A549 (cell line): ENCODE measurements at regions not wholly inside any gene's neighbourhood (a gene's known extent, or its start where the extent isn't known, plus 50 kb on each side); places are given as distances from the start of the nearest gene placed in this dataset.

Experiments used
- CEBPB ChIP-seq, 2 experiments: fragments of >200 bp in 1 of 2; sonication (Bioruptor Twin) in 1 of 2; formaldehyde crosslinking in 1 of 2; IDR thresholded peaks; 2 replicates each; pipeline ENCODE4 v1.6.1; 2012 to 2016
- EP300 ChIP-seq, 2 experiments: fragments of >200 bp; sonication (Bioruptor Twin); formaldehyde crosslinking; IDR thresholded peaks; 2 replicates in 1 of 2; 3 replicates in 1 of 2; pipeline ENCODE4 v1.6.1; 2016 to 2017
- FOSL2 ChIP-seq, 2 experiments: fragments of 450-650 bp in 1 of 2; fragments of >200 bp in 1 of 2; sonication (Bioruptor Twin) in 1 of 2; formaldehyde crosslinking; IDR thresholded peaks; 2 replicates each; pipeline versions ENCODE4 v1.5.0 to v1.6.1; 2016 to 2020; ENCODE audit warnings: mild to moderate bottlenecking in 1 of 2, moderate library complexity in 1 of 2
- KDM5A ChIP-seq: fragments of 200-600 bp; sonication (generic); IDR thresholded peaks from 2 replicates; pipeline ENCODE4 v1.6.1; 2016; ENCODE audit warnings: antibody characterized with exemption, mild to moderate bottlenecking
- POLR2AphosphoS2 ChIP-seq: conservative IDR thresholded peaks from 2 replicates; pipeline ENCODE4 v1.6.1; 2012; ENCODE audit warnings: low read length, improper control_type of control experiment, inconsistent platforms
- RFX5 ChIP-seq: fragments of 450-650 bp; IDR thresholded peaks from 2 replicates; pipeline ENCODE4 v1.7.1; 2014; ENCODE audit warnings: antibody characterized with exemption, mild to moderate bottlenecking, moderate library complexity
- TFCP2L1 ChIP-seq: fragments of 250-450 bp; sonication (Bioruptor Pico); IDR thresholded peaks from 2 replicates; pipeline ENCODE4 v1.5.0; 2021; ENCODE audit warnings: mild to moderate bottlenecking
- TF ChIP-seq, protein P1 (sequence below): fragments of >200 bp; sonication (Bioruptor Twin); formaldehyde crosslinking; IDR thresholded peaks from 3 replicates; pipeline ENCODE4 v1.5.1; 2016
- TF ChIP-seq, protein P2 (sequence below): fragments of 200-600 bp; sonication (generic); IDR thresholded peaks from 2 replicates; pipeline ENCODE4 v1.6.1; 2016; ENCODE audit warnings: antibody characterized with exemption, mild to moderate bottlenecking, moderate library complexity
- TF ChIP-seq, protein P3 (sequence below): fragments of >200 bp; sonication (Bioruptor Twin); formaldehyde crosslinking; IDR thresholded peaks from 3 replicates; pipeline ENCODE4 v1.6.1; 2016

DNA sequence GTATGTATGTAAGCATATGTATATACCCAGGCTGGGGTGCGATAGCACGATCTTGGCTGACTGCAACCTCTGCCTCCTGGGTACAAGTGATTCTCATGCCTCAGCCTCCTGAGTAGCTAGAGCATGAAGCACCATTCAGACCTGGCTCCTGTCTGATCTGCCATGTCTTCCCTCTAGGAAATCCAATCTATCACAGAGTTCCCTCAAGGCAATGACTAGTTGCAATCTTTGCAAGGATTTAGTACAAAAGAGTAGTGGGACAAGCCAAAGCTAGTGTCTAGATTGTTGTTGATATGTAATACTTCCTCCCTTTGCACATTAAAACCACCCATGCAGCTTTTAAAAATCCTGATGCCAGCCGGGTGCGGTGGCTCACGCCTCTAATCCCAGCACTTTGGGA, 60.5 kb upstream of the PRKAR2B start:
- TF ChIP-seq, protein P1, sequence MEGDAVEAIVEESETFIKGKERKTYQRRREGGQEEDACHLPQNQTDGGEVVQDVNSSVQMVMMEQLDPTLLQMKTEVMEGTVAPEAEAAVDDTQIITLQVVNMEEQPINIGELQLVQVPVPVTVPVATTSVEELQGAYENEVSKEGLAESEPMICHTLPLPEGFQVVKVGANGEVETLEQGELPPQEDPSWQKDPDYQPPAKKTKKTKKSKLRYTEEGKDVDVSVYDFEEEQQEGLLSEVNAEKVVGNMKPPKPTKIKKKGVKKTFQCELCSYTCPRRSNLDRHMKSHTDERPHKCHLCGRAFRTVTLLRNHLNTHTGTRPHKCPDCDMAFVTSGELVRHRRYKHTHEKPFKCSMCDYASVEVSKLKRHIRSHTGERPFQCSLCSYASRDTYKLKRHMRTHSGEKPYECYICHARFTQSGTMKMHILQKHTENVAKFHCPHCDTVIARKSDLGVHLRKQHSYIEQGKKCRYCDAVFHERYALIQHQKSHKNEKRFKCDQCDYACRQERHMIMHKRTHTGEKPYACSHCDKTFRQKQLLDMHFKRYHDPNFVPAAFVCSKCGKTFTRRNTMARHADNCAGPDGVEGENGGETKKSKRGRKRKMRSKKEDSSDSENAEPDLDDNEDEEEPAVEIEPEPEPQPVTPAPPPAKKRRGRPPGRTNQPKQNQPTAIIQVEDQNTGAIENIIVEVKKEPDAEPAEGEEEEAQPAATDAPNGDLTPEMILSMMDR, result no peak
- TF ChIP-seq, protein P2, sequence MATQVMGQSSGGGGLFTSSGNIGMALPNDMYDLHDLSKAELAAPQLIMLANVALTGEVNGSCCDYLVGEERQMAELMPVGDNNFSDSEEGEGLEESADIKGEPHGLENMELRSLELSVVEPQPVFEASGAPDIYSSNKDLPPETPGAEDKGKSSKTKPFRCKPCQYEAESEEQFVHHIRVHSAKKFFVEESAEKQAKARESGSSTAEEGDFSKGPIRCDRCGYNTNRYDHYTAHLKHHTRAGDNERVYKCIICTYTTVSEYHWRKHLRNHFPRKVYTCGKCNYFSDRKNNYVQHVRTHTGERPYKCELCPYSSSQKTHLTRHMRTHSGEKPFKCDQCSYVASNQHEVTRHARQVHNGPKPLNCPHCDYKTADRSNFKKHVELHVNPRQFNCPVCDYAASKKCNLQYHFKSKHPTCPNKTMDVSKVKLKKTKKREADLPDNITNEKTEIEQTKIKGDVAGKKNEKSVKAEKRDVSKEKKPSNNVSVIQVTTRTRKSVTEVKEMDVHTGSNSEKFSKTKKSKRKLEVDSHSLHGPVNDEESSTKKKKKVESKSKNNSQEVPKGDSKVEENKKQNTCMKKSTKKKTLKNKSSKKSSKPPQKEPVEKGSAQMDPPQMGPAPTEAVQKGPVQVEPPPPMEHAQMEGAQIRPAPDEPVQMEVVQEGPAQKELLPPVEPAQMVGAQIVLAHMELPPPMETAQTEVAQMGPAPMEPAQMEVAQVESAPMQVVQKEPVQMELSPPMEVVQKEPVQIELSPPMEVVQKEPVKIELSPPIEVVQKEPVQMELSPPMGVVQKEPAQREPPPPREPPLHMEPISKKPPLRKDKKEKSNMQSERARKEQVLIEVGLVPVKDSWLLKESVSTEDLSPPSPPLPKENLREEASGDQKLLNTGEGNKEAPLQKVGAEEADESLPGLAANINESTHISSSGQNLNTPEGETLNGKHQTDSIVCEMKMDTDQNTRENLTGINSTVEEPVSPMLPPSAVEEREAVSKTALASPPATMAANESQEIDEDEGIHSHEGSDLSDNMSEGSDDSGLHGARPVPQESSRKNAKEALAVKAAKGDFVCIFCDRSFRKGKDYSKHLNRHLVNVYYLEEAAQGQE, result no peak
- no peak for TF ChIP-seq FOSL2 (IDR thresholded peaks at IDR 0.05)
- TF ChIP-seq FOSL2 (CRISPR knock-in tag; IDR thresholded peaks at IDR 0.05), result no peak
- TF ChIP-seq EP300 (IDR thresholded peaks at IDR 0.05), result no peak
- TF ChIP-seq RFX5, result no peak
- TF ChIP-seq, protein P3, sequence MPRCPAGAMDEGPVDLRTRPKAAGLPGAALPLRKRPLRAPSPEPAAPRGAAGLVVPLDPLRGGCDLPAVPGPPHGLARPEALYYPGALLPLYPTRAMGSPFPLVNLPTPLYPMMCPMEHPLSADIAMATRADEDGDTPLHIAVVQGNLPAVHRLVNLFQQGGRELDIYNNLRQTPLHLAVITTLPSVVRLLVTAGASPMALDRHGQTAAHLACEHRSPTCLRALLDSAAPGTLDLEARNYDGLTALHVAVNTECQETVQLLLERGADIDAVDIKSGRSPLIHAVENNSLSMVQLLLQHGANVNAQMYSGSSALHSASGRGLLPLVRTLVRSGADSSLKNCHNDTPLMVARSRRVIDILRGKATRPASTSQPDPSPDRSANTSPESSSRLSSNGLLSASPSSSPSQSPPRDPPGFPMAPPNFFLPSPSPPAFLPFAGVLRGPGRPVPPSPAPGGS, result no peak
- TF ChIP-seq KDM5A, result no peak
- TF ChIP-seq CEBPB (IDR thresholded peaks at IDR 0.05), result no peak
- TF ChIP-seq POLR2AphosphoS2, result no peak
- no peak for TF ChIP-seq TFCP2L1 (CRISPR knock-in tag)
